Cerebellar nuclear complex (tissue), 1 donor: ENCODE measurements at regions not wholly inside any gene's neighbourhood (a gene's known extent, or its start where the extent isn't known, plus 50 kb on each side); places are given as distances from the start of the nearest gene placed in this dataset.

Source experiments
- DNase-seq, 2 experiments: peaks; one replicate each; lab custom pipeline; 2025; lab: John Stamatoyannopoulos, UW

DNA sequence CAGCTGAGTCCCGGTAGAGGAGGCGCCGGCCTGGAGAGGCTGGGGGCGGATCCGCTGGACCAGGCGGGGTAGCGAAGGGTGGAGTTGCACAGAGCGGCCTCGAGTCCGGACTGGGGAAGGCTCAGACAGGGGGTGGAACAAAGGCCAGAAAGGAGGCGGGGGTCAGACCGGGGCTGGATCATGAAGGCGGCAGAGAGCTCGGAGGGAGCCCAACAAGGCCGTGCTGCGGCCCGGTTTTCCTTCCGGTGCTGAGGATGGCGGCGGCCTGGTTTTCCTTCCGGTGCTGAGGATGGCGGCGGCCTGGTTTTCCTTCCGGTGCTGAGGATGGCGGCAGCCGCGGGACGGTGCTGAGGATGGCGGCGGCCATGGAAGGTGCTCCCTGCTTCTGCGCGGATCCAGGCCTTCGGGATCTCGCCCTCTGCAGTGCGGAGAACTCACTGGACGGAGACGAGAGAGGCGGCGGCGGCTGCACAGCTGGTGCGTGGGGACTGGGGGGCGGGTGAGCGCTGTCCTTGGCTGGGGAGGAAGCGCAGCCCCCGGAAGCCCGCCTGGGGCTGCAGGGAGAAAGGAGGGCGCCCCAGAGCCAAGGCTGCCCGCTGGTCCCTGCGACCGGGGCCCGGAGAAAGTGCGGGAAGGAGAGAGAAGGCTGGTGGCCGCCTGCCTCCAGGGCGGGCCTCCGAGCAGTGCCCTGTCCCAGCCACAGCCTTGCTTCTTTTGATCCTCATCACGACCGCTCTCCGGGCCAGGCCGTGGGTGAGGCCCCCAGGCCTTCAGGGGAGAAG is 350.4 kb upstream of the B3GAT1 start:
- DNase-seq = no peak

DNA sequence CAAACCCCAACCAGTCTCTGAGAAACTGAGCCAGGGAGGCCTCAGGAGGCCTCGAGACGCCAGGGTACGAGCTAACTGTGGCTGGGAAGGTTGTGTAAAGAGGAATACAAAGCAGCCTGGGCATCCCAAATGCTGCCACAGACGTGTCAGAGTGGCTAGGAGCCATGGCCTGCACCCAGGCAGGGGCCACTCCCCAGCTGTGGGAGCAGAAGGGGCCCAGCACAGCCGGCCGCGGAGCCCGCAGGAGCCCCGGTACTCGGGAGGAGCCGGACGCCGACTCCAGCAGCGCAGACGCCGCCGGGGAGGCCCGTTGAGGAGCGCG is 349.8 kb upstream of the B3GAT1 start:
- no peak for DNase-seq

DNA sequence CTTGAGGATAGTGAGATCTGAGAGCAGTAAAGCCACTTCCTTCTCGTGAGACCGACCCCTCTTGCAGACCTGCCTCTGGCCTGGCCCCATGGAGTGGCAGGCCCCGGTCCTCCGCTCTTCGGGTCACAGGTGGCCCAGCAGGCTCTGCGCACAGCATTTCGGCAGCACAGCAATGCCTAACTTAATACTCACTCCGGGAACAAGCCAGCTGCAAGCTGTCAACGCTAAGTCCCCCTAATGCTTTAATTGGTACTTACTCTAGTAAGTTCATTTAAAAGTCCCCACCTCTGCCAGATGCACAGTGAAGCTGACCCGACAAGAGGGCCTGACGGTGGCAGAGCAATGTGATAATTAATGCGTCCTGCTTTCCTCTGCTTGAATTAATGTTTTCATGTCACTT is 349.3 kb upstream of the B3GAT1 start:
- no peak for DNase-seq

DNA sequence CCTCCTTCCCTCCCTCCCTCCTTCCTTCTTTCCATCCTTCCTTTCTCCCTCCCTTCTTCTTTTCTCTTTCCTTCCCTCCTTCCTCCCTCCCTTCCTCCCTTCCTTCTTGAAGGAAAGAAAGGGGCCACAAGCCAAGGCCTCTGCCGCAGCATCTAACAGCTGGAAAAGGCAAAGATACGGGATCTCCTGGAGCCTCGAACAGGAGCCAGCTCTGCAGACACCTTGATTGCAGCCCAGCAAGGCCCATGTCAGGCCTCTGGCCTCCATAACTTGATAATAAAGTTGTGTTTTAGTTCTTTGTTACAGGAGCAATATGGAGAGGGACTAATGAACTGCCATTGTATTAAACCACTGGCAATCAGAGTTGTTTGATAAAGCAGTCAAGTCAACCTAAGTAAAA is 348.9 kb upstream of the B3GAT1 start:
- no peak for DNase-seq

DNA sequence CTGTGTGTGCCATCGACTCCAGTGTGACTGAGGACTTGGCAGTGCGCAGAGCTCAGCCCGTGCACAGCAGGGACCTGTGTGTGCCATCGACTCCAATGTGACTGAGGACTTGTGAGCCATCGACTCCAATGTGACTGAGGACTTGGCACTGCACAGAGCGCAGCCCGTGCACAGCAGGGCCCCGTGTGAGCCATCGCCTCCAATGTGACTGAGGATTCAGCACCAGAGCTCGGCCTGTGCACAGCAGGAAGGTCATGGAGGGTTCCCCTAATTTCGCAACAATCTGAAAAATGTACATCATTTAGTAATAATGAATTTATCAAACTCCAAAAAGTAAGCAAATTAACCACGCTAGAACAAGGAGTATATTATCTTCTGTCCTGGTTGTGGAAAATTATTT is 348.3 kb upstream of the B3GAT1 start:
- no peak for DNase-seq

DNA sequence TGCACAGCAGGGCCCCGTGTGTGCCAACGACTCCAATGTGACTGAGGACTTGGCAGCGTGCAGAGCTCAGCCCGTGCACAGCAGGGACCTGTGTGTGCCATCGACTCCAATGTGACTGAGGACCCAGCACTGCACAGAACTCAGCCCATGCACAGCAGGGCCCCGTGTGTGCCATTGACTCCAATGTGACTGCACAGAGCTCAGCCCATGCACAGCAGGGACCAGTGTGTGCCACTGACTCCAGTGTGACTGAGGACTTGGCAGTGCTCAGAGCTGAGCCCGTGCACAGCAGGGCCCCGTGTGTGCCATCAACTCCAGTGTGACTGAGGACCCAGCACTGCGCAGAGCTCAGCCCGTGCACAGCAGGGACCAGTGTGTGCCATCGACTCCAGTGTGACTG is 347.8 kb upstream of the B3GAT1 start:
- DNase-seq = no peak

DNA sequence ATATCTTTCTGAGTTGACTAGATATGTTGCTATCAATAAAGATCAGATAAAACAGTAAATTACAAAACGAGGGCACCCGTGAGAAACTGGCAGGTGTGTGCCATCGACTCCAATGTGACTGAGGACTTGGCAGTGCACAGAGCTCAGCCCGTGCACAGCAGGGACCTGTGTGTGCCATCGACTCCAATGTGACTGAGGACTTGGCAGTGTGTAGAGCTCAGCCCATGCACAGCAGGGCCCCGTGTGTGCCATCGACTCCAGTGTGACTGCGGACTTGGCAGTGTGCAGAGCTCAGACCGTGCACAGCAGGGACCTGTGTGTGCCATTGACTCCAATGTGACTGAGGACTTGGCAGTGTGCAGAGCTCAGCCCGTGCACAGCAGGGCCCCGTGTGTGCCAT is 347.2 kb upstream of the B3GAT1 start:
- no peak for DNase-seq

DNA sequence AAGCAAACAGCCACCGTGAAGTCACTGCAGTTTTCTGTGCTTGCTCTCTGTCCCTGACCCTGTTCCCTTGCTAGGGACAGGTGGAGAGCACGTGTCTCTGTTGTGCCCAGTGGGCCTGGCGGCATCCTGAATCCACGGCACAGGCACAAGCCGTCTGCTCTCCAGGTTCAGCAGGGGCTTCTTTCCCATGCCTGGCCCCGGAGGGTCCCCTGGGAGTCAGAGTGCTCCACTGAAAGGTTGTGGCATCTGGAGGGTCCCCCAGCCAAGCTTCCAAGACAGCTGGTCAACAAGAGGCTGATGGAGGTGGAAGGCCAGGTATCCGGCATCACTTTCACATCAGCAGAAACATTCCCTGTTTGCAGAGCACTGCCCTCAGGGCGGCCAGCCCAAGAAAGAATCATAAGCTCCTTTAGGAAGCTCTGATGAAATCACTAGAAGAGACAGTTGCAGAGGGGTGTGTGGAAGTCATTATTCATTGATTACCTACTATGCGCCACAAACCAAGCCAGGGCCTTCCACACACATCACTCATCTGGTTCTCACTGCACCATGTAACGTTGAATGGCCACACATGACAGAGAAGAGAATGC is 346.4 kb upstream of the B3GAT1 start:
- DNase-seq = no peak

DNA sequence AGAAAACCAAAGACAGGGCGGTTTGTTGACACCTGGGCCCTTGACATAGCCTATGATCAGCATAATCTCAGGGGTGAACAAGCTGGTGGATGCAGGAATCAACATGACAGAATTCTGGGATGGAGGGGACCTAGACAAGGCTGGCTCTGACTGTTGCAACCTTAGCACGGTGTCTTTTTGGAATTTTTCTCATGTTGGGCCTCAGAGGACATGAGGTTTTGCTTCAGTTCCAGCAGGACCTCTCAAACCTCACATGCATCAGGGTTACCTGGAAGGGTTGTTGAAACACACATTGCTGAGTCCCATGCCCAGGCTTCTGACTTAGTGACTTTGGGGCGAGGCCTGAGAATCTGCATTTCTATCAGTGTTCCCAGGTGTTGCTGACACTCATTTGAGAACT is 345.6 kb upstream of the B3GAT1 start:
- no peak for DNase-seq

DNA sequence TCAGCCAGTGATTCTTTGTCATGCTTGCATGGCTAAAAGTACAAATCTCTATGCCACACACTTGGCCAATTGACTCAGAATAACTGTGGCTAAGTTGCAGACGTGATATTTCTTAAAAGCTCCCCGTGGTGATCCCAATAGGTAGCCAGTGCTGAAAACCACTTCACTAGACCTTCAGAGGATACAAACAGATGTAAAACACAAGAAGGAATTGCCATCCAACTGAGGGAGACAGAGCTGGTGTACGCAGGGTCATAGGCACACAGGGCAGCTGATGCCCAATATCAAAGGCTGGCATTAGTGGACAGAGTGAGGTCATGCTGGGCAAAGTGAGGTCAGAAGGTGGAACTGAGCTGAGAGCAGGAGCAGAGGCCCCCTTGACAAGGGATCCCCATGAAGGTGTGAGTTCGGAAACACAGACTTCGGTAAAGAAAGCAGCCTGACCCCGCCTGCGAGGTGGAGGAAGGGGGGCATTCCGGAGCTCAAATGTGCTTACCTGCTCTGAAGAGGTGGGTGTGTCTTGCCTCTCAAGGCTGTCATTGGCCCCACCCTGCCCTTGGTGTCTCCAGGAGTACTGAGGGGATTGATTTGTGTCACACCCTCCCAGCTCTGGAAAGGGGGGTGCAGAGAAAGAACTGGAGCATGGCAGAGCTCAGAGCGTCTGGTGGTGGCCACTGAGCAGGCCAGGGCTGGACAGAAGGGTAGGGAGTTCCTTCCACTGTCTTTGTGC is 344.9 kb upstream of the B3GAT1 start:
- DNase-seq = no peak

DNA sequence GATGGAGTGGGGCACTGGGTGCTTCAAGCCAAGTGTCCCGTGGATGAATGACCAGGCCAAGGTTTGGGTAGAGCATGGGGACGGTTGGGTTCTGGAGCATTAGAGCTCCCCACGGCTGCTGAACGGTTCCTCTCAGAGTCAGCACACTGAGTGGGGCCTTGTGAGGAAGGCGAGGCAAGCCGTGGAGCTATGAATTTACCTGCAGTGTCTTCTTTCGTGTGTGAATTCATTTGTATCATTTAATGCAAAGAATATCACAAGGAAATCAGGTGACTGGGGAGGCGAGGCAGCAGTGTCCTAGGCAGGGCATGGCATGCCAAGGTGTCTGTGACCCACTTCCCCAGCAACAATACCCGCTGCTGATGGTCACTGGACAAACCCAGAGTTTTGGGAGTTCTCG is 343.5 kb upstream of the B3GAT1 start:
- no peak for DNase-seq

DNA sequence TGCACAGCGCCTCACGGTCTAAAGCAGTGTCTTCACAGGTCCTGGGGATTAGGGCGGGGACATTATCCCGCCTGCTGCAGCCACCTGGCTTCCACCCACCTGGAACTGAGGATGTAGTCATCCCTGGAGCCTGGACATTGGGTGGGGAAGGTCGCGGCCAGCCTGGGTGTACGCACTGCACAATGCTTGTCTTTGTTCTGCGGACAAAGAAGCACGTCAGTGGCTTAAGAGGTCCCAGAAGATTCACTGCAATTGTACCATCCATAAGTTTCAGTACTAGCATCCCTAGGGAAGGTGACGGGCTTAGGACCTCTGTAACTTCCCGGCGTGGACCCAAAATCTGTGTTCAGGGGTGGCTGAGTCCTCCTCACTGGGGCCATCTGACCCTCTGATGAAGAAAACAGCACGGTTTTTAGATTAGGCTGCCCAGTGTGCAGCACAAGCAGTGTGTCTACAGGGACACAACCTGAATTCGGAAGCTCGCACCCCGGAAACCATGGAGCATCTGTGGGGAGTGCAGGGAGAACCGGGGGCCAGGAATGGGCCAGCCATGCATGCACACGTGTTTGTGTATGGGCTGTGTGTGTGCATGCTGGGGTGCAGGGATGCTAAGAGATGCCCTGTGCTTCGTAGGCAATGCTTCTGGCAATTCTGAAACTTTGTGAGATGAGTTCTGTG is 342.6 kb upstream of the B3GAT1 start:
- DNase-seq = no peak

DNA sequence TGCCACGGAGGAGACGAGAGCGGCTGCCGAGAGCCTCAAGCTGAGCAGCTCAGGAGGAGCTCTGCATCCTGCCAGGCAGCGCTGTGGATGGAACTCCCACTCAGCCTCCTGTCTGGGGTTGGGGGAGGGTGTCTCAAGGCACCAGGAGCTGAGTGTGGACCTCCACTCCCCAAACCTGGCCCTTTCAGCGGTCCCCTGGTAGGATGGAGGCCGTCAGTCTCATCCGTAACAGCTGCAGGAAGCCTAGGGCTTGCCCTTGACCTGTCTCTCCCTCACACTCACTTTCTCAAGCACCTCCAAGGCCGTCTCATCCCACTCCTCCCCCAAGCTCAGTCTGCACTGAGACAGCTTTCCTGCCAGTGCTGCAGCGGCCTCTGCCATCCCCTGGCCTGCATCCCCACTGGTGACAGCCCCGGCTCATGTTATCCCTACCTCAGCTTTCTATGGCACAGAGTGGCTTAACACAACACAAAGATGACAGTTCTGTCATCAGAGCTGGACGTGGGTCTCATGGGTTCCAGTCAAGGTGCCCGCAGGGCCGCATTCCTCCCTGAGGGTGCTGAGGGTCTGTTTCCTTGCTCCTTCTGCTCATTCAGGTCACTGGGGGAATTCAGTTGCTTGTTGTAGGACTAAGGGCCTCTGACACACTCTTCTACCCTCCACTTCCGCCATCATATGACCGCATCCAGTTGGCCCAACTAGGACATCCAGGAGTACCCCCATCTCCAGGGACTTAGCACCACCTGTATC is 341.9 kb upstream of the B3GAT1 start:
- no peak for DNase-seq

DNA sequence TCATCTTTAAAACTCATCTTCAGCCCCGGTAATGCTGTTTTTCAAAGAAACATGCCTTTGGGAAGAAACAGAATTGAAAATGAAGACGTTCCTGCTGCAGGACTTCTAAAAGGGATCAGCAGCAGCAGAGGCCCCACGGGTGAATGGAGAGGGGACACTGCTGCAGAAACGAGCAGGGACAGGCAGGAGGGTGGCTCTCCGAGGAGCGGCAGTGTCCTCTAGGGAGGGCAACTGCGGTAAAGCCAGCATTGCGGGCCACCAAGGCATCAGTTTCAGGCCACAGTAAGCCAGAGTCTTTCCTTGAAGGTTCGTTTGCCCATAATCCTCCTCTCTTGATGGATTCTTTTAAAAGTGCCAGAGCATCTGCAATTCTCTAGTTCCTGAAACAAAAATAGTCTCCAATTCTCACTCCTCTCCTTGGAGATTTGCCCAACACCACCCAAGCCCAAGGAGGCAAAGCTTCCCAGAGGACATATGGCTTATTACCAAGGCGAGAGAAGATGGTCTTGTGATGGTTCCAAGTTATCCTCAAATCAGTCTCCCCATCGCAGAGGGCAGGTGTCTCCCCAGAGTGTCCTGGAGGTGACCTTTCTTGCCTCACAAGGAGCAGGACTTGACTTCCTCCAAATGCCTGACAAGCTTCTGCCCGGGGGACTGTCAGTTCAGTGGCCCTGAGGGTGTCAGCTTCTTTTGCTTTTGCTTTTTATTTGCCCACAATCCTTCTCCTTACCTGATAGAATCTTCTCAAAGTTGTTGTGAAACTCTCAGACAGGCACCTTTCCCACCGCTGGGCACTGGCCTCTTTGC is 341.1 kb upstream of the B3GAT1 start:
- no peak for DNase-seq

DNA sequence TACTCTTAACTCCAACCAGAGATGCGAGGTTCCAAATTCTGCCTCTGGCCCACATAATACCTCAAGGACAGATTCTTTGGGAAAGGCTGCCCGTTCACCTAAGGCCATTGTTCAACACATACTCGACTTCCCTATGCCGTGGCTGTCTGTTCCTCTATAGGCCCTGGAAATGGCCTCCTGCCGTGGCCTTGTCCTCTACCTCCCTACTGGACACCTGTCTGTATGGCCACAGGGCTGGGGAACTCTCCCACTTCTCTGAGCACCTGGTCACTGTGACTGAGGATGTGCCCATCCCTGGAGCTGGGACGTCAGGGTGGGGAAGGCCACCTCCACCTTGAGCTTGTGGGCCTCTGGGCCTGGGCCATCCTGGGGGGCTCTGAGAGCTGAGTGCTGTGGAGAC is 340.5 kb upstream of the B3GAT1 start:
- no peak for DNase-seq

DNA sequence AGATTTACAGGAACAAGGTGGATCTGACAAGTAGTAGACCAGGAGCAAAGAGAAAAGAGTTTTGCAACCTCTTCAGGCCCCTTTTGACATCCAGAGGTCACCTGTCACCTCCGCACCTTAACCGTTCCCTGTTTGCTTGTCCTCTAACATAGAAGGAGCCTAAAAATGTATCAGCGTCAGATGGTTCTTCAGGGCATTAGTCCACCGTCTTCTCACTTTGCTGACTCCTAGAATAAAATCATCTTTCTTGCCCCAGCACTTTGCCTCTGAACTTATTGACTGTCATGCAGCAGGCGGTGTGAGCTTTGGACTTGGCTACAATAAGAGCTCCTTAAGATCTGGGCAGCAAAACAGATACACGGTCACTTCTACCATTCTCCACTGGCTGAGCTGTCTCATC is 339.7 kb upstream of the B3GAT1 start:
- no peak for DNase-seq

DNA sequence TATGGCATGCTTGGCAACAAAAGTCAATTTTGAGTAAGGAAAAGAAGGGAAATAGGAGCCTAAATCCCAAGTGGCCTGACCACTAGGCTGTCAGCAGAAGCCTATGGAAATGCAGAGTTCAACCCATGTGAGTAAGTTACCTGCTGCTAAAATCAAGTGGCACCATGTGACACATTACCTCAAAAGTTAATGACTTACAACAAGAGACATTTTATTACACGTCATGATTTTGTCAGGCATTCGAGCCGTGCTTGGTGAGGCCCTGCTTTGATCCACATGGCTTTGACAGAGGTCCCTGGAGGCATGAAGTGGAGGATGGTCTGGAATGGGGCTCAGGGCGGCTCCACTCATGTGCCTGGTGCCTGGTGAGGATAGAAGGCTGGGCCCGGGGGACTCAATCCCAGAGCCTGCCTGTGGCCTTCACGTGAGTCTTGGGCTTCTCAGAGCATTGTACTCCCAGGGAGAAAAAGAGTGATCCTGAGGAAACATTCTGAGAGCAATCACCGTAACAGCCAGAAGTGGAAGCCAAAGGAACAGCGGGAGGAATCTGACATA is 339.1 kb upstream of the B3GAT1 start:
- DNase-seq = no peak

DNA sequence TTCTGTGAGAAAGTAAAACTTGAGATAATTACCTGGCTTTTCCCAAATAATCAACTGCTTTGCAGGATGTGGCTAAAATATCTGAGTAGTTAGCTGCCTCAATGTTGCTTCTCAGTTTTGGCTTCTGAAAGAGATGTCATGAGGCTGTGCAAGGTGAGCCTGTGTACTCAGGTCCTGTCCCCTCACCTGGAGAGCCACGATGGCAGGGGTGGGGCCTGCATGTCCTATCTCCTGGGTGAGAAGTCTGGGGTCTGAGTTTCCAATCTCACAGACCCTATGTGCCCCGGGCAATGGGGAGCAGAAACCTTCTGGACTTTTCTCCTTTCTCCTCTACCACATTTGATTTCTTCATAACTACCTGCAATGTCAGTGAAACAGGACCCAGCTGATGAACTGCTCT is 338.6 kb upstream of the B3GAT1 start:
- DNase-seq = no peak

DNA sequence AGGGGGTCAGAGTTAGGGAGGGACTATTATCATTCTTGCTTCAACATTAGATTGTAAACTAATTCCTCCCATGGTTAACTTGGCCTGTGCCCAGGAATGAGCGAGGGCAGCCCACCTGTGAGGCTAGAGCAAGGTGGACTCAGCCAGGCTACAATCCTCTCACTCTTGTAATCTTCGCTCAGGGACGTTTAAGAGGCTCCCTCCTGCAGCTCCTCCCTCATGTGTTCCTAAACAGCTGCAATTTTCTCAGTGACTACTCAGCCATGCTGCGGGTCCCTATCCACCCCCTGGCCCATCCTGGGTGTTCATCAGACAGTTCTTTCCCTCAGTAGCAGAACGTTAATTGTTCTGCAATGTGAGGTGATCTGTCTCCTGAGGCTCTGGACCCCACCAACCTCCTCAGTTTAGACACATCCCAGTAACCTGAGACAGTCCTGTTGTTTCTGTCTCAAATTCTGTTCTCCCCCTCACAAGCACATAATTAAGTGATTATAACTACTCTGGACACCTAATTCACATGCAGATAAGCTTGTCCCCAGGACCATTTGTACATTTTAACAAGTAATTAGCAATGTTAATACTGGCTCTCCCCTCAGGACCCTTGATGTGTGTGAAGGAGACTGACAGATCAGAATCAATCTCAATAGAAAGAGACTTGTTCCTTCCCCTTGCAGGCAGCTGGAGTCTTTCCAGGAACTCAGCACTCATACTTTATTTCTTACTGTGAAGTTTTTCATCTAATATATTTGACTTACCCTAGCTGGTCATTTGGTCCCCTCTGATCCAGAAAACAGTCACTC is 337.2 kb upstream of the B3GAT1 start:
- DNase-seq = no peak

DNA sequence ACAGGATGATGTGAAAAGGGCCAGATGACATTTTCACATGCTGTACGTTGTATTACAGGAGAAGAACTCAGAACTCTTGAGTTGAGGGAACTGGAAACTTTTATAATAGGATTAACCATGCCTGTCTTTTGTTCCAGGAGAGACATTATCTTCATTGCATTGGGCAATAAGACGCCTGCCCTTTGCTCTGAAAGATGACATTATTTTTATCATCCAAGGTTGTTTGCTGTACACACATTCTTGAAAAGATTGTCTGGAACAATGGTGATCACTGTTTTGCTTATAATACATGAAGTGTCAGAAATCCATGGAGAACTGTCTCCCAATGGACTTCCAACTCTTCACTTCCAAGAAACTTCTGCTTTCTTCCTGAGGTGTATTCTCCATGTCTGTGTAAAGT is 334.6 kb upstream of the B3GAT1 start:
- no peak for DNase-seq
